ENCODE measurements at regions not wholly inside any gene's neighbourhood (a gene's known extent, or its start where the extent isn't known, plus 50 kb on each side); places are given as distances from the start of the nearest gene placed in this dataset.

GRCh38 chr20:63128367-63128766 lies 87.6 kb downstream of the YTHDF1 start:
- no peak for DNase-seq (ENCODE audit: low read depth in 2 of 2)

GRCh38 chr20:63127700-63128364 lies 88.1 kb downstream of the YTHDF1 start:
- DNase-seq (ENCODE audit: low read depth in 2 of 2), result no peak

GRCh38 chr20:63126876-63127699 lies 88.8 kb downstream of the YTHDF1 start:
- no peak for DNase-seq (ENCODE audit: low read depth in 2 of 2)

GRCh38 chr20:63125838-63126601 lies 89.9 kb downstream of the YTHDF1 start:
- DNase-seq (ENCODE audit: low read depth in 2 of 2), result no peak

- no peak for DNase-seq (ENCODE audit: low read depth in 2 of 2)
Observed at GRCh38 chr20:63125581-63125837, 90.4 kb downstream of the YTHDF1 start.

GRCh38 chr20:63124782-63125580 lies 91.0 kb downstream of the YTHDF1 start:
- no peak for DNase-seq (ENCODE audit: low read depth in 2 of 2)

- DNase-seq (ENCODE audit: low read depth in 2 of 2), result no peak
Observed at GRCh38 chr20:63124092-63124781, 91.7 kb downstream of the YTHDF1 start.

- no peak for DNase-seq (ENCODE audit: low read depth in 2 of 2)
Observed at GRCh38 chr20:63123331-63123741, 92.6 kb downstream of the YTHDF1 start.

- DNase-seq (ENCODE audit: low read depth in 2 of 2), result no peak
Observed at GRCh38 chr20:63122626-63123025, 93.3 kb downstream of the YTHDF1 start.

GRCh38 chr20:63121749-63122405 lies 94.1 kb downstream of the YTHDF1 start:
- DNase-seq (ENCODE audit: low read depth in 2 of 2), result no peak

- no peak for DNase-seq (ENCODE audit: low read depth in 2 of 2)
Observed at GRCh38 chr20:63121246-63121645, 94.7 kb downstream of the YTHDF1 start.

- DNase-seq (ENCODE audit: low read depth in 2 of 2), result no peak
Observed at GRCh38 chr20:63120808-63121090, 95.2 kb downstream of the YTHDF1 start.

GRCh38 chr20:63119963-63120807 lies 95.7 kb downstream of the YTHDF1 start:
- DNase-seq (ENCODE audit: low read depth in 2 of 2), result no peak

- no peak for DNase-seq (ENCODE audit: low read depth in 2 of 2)
Observed at GRCh38 chr20:63119121-63119962, 96.6 kb downstream of the YTHDF1 start.

GRCh38 chr20:63118303-63119120 lies 97.4 kb downstream of the YTHDF1 start:
- no peak for DNase-seq (ENCODE audit: low read depth in 2 of 2)

- DNase-seq (ENCODE audit: low read depth in 2 of 2), result no peak
Observed at GRCh38 chr20:63117661-63118302, 98.1 kb downstream of the YTHDF1 start.

- no peak for DNase-seq (ENCODE audit: low read depth in 2 of 2)
Observed at GRCh38 chr20:63117151-63117550, 98.8 kb downstream of the YTHDF1 start.
